ENCODE measurements at regions not wholly inside any gene's neighbourhood (a gene's known extent, or its start where the extent isn't known, plus 50 kb on each side); places are given as distances from the start of the nearest gene placed in this dataset.

DNA sequence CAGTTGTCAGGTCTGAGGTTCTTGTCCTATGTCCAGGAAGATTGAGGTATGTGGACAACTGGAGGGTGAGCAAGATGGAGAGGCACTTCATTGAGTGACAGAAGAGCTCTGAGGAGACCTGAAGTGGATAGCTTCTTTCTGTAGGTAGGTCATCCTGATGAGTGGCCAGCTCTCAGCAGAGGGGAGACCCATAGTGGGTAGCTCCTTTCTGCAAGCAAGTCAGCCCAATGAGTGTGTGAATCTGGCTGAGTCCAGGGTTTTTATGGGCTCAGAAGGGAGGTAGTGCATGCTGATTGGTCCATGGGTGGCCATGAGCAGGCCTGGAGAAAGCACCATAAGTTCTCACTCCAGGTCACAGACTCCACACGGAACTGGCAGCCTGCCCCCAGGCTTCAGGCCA is 92.6 kb upstream of the GALNT5 start:
- DNase-seq (ENCODE audit: low read depth, low spot score) (no peak), ATAC-seq (no peak)
- Histone ChIP-seq H3K27ac (ENCODE audit: low read length) (no peak overlapping the region), H3K4me3 (ENCODE audit: low read depth in 2 of 2, low read length in 2 of 2) (no peak overlapping the region), H3K4me1 (ENCODE audit: control insufficient read depth, insufficient read depth, low read length) (no peaks in the 10 kb centered on the region), H3K27me3 (ENCODE audit: control insufficient read depth, insufficient read depth, low read length) (no peaks in the 10 kb centered on the region), H3K9me3 (ENCODE audit: control insufficient read depth, insufficient read depth, low read depth, low read length) (no peaks in the 10 kb centered on the region), H3K36me3 (ENCODE audit: control insufficient read depth, insufficient read depth, low read length) (no peaks in the 10 kb centered on the region)
- ChIA-PET CTCF (no interaction called here), POLR2A (no interaction called here)
- in situ Hi-C loops (cut with HindIII; ENCODE audit: low pct_unique_long_range_greater_than_20kb, low sequenced_read_pairs) (no loop called here), intact Hi-C loops (cut with micrococcal nuclease; ENCODE audit: unreplicated experiment) (no loop called here)
- BruUV-seq (replicated peaks) = no TSS peak
- no peak for TF ChIP-seq POLR2AphosphoS5 (IDR thresholded peaks at IDR 0.05; ENCODE audit: low read depth, low read length)
- no peak for TF ChIP-seq SIN3A (IDR thresholded peaks at IDR 0.05; ENCODE audit: borderline replicate concordance, insufficient read depth, low read depth, low read length)
- TF ChIP-seq, protein P1, sequence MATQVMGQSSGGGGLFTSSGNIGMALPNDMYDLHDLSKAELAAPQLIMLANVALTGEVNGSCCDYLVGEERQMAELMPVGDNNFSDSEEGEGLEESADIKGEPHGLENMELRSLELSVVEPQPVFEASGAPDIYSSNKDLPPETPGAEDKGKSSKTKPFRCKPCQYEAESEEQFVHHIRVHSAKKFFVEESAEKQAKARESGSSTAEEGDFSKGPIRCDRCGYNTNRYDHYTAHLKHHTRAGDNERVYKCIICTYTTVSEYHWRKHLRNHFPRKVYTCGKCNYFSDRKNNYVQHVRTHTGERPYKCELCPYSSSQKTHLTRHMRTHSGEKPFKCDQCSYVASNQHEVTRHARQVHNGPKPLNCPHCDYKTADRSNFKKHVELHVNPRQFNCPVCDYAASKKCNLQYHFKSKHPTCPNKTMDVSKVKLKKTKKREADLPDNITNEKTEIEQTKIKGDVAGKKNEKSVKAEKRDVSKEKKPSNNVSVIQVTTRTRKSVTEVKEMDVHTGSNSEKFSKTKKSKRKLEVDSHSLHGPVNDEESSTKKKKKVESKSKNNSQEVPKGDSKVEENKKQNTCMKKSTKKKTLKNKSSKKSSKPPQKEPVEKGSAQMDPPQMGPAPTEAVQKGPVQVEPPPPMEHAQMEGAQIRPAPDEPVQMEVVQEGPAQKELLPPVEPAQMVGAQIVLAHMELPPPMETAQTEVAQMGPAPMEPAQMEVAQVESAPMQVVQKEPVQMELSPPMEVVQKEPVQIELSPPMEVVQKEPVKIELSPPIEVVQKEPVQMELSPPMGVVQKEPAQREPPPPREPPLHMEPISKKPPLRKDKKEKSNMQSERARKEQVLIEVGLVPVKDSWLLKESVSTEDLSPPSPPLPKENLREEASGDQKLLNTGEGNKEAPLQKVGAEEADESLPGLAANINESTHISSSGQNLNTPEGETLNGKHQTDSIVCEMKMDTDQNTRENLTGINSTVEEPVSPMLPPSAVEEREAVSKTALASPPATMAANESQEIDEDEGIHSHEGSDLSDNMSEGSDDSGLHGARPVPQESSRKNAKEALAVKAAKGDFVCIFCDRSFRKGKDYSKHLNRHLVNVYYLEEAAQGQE (IDR thresholded peaks at IDR 0.05; ENCODE audit: insufficient read depth in 1 of 2, low read depth in 2 of 2, low read length in 1 of 2) = no peak
- TF ChIP-seq, protein P2, sequence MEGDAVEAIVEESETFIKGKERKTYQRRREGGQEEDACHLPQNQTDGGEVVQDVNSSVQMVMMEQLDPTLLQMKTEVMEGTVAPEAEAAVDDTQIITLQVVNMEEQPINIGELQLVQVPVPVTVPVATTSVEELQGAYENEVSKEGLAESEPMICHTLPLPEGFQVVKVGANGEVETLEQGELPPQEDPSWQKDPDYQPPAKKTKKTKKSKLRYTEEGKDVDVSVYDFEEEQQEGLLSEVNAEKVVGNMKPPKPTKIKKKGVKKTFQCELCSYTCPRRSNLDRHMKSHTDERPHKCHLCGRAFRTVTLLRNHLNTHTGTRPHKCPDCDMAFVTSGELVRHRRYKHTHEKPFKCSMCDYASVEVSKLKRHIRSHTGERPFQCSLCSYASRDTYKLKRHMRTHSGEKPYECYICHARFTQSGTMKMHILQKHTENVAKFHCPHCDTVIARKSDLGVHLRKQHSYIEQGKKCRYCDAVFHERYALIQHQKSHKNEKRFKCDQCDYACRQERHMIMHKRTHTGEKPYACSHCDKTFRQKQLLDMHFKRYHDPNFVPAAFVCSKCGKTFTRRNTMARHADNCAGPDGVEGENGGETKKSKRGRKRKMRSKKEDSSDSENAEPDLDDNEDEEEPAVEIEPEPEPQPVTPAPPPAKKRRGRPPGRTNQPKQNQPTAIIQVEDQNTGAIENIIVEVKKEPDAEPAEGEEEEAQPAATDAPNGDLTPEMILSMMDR (IDR thresholded peaks at IDR 0.05) = no peak
- TF ChIP-seq TCF7L2 (IDR thresholded peaks at IDR 0.05; ENCODE audit: low read depth, low read length) = no peak

DNA sequence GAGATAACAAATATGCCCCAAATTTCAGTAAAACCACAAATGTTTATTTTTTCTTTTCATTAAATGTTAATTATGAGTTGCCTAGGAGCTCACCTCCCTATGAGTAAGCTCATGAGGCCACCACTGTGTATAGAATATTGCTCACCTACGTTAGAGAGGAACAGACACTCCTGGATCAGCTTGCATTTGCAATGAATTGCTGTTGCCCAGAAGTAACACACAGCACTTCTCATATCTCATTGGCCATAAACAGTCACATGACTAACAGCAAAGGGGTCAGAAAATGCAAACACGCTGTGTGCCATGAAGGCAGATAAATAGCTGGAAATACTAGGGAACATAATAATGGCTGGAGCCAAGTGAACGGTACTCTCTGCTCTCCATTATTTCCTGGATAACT is 89.0 kb upstream of the GALNT5 start:
- no peaks in the 10 kb centered on the region for H3K36me3 ChIP-seq (ENCODE audit: control insufficient read depth, insufficient read depth, low read length)
- no TSS peak for BruUV-seq (replicated peaks)
- intact Hi-C loops (cut with micrococcal nuclease; ENCODE audit: unreplicated experiment) = no loop called here
- DNase-seq (ENCODE audit: low read depth, low spot score) (no peak), ATAC-seq (no peak)
- no peaks in the 10 kb centered on the region for H3K9me3 ChIP-seq (ENCODE audit: control insufficient read depth, insufficient read depth, low read depth, low read length)
- ChIA-PET CTCF (no interaction called here), POLR2A (no interaction called here)
- no peak overlapping the region for H3K27ac ChIP-seq (ENCODE audit: low read length)
- no peak for TF ChIP-seq SIN3A (IDR thresholded peaks at IDR 0.05; ENCODE audit: borderline replicate concordance, insufficient read depth, low read depth, low read length)
- no peak for TF ChIP-seq TCF7L2 (IDR thresholded peaks at IDR 0.05; ENCODE audit: low read depth, low read length)
- TF ChIP-seq POLR2AphosphoS5 (IDR thresholded peaks at IDR 0.05; ENCODE audit: low read depth, low read length) = no peak
- TF ChIP-seq, protein P1 (IDR thresholded peaks at IDR 0.05; ENCODE audit: insufficient read depth in 1 of 2, low read depth in 2 of 2, low read length in 1 of 2) = no peak
- TF ChIP-seq, protein P2 (IDR thresholded peaks at IDR 0.05) = no peak
- no peaks in the 10 kb centered on the region for H3K4me1 ChIP-seq (ENCODE audit: control insufficient read depth, insufficient read depth, low read length)
- in situ Hi-C loops (cut with HindIII; ENCODE audit: low pct_unique_long_range_greater_than_20kb, low sequenced_read_pairs) = no loop called here
- no peak overlapping the region for H3K4me3 ChIP-seq (ENCODE audit: low read depth in 2 of 2, low read length in 2 of 2)
- no peaks in the 10 kb centered on the region for H3K27me3 ChIP-seq (ENCODE audit: control insufficient read depth, insufficient read depth, low read length)
